ENCODE measurements at regions not wholly inside any gene's neighbourhood (a gene's known extent, or its start where the extent isn't known, plus 50 kb on each side); places are given as distances from the start of the nearest gene placed in this dataset.

GRCh38 chr7:153401795-153402720 lies 642.5 kb downstream of the ACTR3B start:
- no peak overlapping the region for H2AFZ ChIP-seq (ENCODE audit: low read length)
- intact Hi-C loops (cut with micrococcal nuclease; ENCODE audit: unreplicated experiment), result no loop called here
- H3K79me2 ChIP-seq (ENCODE audit: insufficient read depth, low read depth, low read length), result no peaks in the 10 kb centered on the region
- POLR2A ChIA-PET, result no interaction called here
- TF ChIP-seq EZH2phosphoT487 (IDR thresholded peaks at IDR 0.05; ENCODE audit: borderline replicate concordance, low read depth, low read length), result no peak
- no peak for TF ChIP-seq CTCF (conservative IDR thresholded peaks at IDR 0.05; ENCODE audit: low read length)
- H4K20me1 ChIP-seq (ENCODE audit: insufficient read depth, low read length), result no peaks in the 10 kb centered on the region
- H3K27ac ChIP-seq (ENCODE audit: low read depth, low read length, poor library complexity, severe bottlenecking), result no peak overlapping the region
- DNase-seq (ENCODE audit: low spot score), result no peak
- no peaks in the 10 kb centered on the region for H3K9me2 ChIP-seq (ENCODE audit: insufficient read depth, low read length)
- no peaks in the 10 kb centered on the region for H3K4me1 ChIP-seq (ENCODE audit: insufficient read depth, low read length, poor library complexity, severe bottlenecking)
- no peak overlapping the region for H3K4me2 ChIP-seq (ENCODE audit: low read length)
- H3K9me3 ChIP-seq (ENCODE audit: low read length), result no peaks in the 10 kb centered on the region
- H3K36me3 ChIP-seq (ENCODE audit: insufficient read depth, low read length), result no peaks in the 10 kb centered on the region
- CTCF ChIA-PET (ENCODE audit: unreplicated experiment), result no interaction called here
- H3K4me3 ChIP-seq (ENCODE audit: low read depth, low read length, poor library complexity, severe bottlenecking), result no peak overlapping the region
- BruUV-seq (replicated peaks), result no TSS peak

- POLR2A ChIA-PET, result no interaction called here
- CTCF ChIA-PET (ENCODE audit: unreplicated experiment), result no interaction called here
These were observed 643.4 kb downstream of the ACTR3B start for GRCh38 chr7:153402721-153403541.

More at GRCh38 chr7:153402721-153403541, 643.4 kb downstream of the ACTR3B start:
- Histone ChIP-seq H4K20me1 (ENCODE audit: insufficient read depth, low read length) (no peaks in the 10 kb centered on the region), H3K4me1 (ENCODE audit: insufficient read depth, low read length, poor library complexity, severe bottlenecking) (no peaks in the 10 kb centered on the region), H3K4me2 (ENCODE audit: low read length) (no peak overlapping the region), H3K27ac (ENCODE audit: low read depth, low read length, poor library complexity, severe bottlenecking) (no peak overlapping the region), H3K36me3 (ENCODE audit: insufficient read depth, low read length) (no peaks in the 10 kb centered on the region), H3K9me2 (ENCODE audit: insufficient read depth, low read length) (no peaks in the 10 kb centered on the region), H3K9me3 (ENCODE audit: low read length) (no peaks in the 10 kb centered on the region), H3K4me3 (ENCODE audit: low read depth, low read length, poor library complexity, severe bottlenecking) (no peak overlapping the region), H3K79me2 (ENCODE audit: insufficient read depth, low read depth, low read length) (no peaks in the 10 kb centered on the region), H2AFZ (ENCODE audit: low read length) (no peak overlapping the region)
- TF ChIP-seq EZH2phosphoT487 (IDR thresholded peaks at IDR 0.05; ENCODE audit: borderline replicate concordance, low read depth, low read length) (no peak), CTCF (conservative IDR thresholded peaks at IDR 0.05; ENCODE audit: low read length) (no peak)
- DNase-seq (ENCODE audit: low spot score), result no peak
- BruUV-seq (replicated peaks), result no TSS peak
- intact Hi-C loops (cut with micrococcal nuclease; ENCODE audit: unreplicated experiment), result no loop called here
